ENCODE measurements at regions not wholly inside any gene's neighbourhood (a gene's known extent, or its start where the extent isn't known, plus 50 kb on each side); places are given as distances from the start of the nearest gene placed in this dataset.

DNA sequence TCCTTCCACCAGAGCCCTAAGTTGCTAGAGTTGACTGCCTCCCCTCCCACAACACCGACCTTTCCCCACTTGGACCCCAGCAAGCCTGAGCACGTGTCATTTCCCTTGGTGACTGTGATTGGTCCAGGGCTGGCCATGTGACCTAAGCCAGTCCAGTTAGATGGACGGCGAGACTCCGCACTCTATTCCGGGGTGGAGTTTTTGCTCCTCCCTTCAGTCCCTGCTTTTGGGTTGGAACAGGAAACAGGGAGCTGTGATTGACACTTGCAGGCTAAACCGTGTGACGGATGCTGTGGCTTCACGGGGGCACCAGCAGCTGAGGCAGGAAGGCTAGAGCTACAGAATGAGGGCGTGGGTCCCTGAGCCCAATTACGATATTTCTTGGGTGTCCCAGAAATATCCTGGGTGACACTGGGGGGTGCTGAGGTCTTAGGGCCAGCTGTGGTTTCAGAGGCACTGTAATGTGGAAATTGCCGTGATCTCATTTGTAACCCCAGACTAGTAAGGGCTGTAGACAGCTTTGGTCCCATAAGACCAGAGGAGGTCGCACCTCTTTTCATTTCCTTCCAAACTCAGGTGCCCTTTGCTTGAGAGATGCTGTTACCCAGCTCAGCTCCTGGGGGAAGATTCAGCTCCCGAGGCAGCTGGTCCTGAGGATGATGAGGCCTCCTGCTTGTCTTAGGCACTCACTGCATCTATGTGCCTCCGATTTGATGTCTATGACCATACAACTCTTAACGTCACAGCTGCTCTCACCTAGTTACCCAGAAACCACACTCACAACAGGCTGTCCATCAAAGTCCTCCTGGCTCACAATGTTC, 102.7 kb upstream of the NPTX2 start:
- no peak for DNase-seq

DNA sequence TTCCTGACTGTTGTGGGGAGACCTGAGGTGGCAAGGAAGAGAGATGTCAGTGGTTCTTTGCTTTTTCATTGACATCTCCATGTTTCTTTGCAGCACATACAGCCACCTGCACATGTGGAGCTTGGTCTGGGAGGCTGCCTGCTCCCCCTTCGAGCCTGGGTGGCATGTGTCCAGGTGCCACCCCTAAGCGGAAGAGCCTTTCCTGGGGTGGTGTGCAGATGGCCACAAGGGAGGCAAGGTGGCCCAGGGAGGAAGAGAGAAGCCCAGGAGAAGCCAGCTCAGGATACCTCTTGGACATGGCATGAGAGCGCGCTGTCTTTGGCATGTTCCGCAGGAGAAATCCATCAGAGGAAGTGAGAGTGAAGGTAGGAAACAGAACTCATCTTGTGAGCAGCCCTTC, 105.9 kb upstream of the NPTX2 start:
- DNase-seq: no peak

- no peak for DNase-seq
Measured at GRCh38 chr7:98509836-98510235, 107.2 kb upstream of the NPTX2 start.

- no peak for DNase-seq
Measured at GRCh38 chr7:98506471-98506870, 105.6 kb upstream of the BAIAP2L1 start.

- no peak for DNase-seq
Measured at GRCh38 chr7:98500764-98501163, 99.9 kb upstream of the BAIAP2L1 start.

- DNase-seq: no peak
Measured at GRCh38 chr7:98496618-98497017, 95.7 kb upstream of the BAIAP2L1 start.

- no peak for DNase-seq
Measured at GRCh38 chr7:98495200-98495955, 94.5 kb upstream of the BAIAP2L1 start.

DNA sequence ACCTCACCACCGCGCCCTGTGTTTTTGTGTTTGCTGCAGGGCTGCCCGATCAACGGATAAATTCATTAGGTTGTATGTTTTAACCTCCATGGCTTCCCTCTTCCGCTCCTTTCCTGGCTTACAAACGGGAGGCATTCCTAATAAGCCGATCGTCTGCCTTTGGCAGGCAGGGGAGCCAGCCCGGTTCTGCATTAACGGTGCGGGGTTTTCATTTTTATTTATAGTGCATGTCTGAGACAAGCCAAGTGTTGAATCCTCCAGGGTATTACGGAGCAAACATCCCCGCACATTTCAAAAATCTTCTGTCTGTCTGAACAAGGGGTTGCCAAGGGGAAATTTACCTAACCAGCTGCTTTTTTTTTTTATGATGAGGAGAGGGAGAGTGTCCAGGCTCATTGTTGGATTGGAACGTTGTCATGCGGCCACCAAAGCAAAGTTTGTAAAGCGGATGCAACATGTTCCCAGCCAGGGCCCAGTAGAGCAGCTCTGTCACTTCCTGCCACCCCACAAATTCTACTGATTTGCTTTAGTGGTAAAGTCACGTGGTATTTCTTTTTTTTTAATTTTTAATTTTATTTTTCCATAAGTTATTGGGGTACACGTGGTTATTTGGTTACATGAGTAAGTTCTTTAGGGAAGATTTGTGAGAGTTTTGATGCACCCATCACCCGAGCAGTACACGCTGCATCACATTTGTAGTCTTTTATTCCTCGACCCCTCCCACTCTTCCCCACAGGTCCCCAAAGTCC, 92.3 kb upstream of the BAIAP2L1 start:
- no peak for DNase-seq

GRCh38 chr7:98488167-98488566, 87.3 kb upstream of the BAIAP2L1 start:
- no peak for DNase-seq

GRCh38 chr7:98483964-98484545, 83.2 kb upstream of the BAIAP2L1 start:
- DNase-seq: no peak

DNA sequence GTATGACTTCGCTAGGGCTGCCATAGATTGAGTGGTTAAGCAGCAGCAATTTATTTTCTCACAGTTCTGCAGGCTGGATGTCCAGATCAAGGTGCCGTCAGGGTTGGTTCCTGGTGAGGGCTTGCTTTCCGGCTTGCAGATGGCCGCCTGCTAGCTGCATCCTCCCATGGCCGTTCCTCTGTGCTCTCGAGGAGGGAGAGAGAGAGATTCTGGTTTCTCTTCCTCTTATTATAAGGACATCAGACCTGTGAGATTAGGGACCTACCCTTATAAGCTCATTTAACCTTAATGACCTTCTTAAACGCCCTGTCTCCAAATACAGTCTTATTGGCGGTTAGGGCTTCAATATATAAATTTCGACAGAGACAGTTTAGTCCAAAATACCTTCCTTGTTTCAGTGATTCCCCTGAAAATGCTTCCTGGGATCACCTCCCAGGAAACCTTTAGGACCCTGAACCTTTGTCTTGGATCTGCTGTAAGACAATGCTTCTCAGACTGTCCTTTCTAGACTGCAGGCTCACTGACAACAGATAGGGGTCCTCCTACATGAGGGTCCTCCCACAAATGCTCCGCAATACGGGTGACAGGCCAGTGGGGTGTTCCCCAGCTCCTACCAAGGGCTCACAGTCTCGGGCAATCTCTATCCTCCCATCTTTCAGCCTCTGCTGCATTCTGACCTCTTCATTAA, 82.5 kb upstream of the BAIAP2L1 start:
- no peak for DNase-seq

DNA sequence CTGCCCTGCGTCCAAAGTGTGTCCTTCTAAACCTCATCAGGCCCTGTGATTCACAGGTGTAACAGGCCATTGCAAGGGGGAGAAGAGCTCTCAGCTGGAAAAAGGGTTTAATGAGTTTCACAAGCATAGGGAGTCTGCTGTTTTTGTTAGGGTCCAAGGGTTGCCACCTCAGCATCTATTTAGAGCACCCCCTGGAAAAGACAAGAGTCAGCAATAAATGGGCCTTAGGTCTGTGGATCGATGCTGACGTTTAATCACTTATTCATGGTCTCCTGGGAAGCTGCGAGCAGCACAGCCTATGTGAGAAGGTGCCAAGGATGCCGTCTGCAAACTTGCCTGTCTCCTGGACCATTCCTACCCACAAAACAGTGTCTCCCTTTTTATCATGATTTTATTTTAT, 78.4 kb upstream of the BAIAP2L1 start:
- no peak for DNase-seq

DNA sequence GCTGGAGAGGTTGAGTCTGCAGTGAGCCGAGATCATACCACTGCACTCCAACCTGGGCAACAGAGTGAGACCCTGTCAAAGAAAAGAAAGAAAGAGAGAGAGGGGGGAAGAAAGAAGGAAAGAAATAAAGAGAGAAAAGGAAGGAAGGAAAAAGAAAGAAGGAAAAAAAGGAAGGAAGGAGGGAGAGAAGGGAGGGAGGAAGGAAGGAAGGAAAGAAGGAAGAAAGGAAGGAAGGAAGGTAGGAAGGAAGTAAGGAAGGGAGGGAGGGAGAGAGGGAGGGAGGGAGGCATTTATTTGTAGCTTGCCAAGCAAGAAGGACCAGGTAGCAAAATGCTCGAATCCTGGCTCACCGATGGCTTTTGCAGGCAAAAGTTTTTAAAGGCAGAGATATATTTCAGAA, 74.5 kb upstream of the BAIAP2L1 start:
- no peak for DNase-seq

- no peak for DNase-seq
Measured at GRCh38 chr7:98474558-98474957, 73.7 kb upstream of the BAIAP2L1 start.

DNA sequence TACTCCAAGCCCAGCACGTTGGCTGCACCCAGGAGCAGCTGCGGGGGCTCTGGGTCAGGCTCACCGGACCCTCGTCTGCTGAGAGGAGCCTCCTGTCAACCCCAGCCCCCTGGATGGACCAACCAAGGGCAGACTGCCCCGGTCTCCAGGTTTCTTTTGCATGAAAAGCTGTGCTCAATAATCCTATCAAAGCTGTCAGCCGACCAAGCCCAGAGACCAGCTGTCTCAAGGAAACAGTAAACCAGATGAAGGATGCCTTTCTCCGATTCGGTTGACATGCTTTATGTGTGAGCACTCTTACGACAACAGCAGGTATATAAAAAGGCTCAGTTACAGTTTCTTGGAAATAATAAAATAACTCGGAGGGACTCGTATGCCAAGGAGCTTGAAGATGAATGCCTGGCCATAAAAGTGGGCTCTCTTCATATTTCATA, 71.6 kb upstream of the BAIAP2L1 start:
- no peak for DNase-seq

GRCh38 chr7:98470485-98471240, 69.8 kb upstream of the BAIAP2L1 start:
- no peak for DNase-seq

GRCh38 chr7:98469088-98469487, 68.2 kb upstream of the BAIAP2L1 start:
- no peak for DNase-seq

DNA sequence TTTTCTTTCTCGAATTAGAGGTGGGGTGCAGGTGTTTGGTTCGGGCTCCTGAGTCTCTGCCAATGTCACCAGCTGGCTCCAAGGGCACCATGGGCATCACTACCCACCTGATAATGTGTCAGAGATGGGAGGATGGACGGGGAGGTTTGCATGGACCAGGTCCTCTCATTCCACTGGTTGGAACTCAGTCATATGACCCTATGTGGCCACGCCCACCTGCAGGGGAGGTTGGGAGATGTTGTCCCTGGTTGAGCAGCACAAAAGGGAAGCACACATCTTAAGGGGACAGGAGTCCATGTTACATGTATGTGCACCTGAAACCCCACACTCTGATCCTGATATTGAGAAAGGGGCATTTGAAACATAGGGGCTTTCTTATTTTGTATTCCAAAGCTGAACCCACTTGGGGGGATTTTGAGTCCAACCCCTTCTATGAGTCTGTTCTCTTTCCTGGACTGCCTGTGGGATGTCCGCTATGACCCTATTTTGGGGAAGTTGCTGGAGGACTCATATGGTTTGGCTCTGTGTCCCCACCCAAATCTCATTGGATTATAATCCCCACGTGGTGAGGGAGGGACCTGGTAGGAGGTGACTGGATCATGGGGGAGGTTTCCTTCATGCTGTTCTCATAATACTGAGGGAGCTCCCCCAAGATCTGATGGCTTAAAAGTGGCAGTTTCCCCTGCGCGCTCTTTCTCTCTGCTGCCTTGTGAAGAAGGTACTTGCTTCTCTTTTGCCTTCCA, 66.9 kb upstream of the BAIAP2L1 start:
- DNase-seq: no peak

- no peak for DNase-seq
Measured at GRCh38 chr7:98465022-98465421, 64.1 kb upstream of the BAIAP2L1 start.

- DNase-seq: no peak
Measured at GRCh38 chr7:98464558-98464940, 63.7 kb upstream of the BAIAP2L1 start.

Measured in NCI-H1694 treated with DMSO at 0.1 percent for 48 hours (cell line).